Peyer's patch (tissue), 4 donors: ENCODE measurements at regions not wholly inside any gene's neighbourhood (a gene's known extent, or its start where the extent isn't known, plus 50 kb on each side); places are given as distances from the start of the nearest gene placed in this dataset.

ENCODE experiments used
- DNase-seq, 3 donors: peaks; one replicate each; pipeline ENCODE4 v3.0.0-alpha.2; 2017 to 2019
- H3K27ac ChIP-seq, 4 donors: fragments of 200-600 bp; sonication (generic); one replicate each; pipeline ENCODE4 v1.5.1; 2016 to 2019
- H3K27me3 ChIP-seq, 2 donors: fragments of 200-600 bp; sonication (generic); one replicate each; pipeline ENCODE4 v1.5.1; 2019
- H3K36me3 ChIP-seq, 3 donors: fragments of 200-600 bp; sonication (generic); one replicate each; pipeline ENCODE4 v1.5.1; 2016 to 2019
- H3K4me1 ChIP-seq, 4 donors: fragments of 200-600 bp; sonication (generic); one replicate each; pipeline ENCODE4 v1.5.1; 2016 to 2019
- H3K4me3 ChIP-seq, 4 donors: fragments of 200-600 bp; sonication (generic); 1 replicate in 3 of 4; 2 replicates in 1 of 4; pipeline ENCODE4 v1.5.1; 2016 to 2019; ENCODE audit warnings: mild to moderate bottlenecking in 1 of 4
- H3K9me3 ChIP-seq, 4 donors: fragments of 200-600 bp; sonication (generic); one replicate each; pipeline ENCODE4 v1.5.1; 2016 to 2019; ENCODE audit warnings: mild to moderate bottlenecking in 1 of 4
- CTCF ChIP-seq, 6 experiments: fragments of 450-650 bp in 4 of 6; fragments of 200-600 bp in 2 of 6; sonication (generic) in 1 of 6; IDR thresholded peaks; one replicate each; pipeline ENCODE4 v1.5.1; 2017 to 2019; ENCODE audit warnings: antibody characterized with exemption in 6 of 6, mild to moderate bottlenecking in 3 of 6, moderate library complexity in 1 of 6
- POLR2A ChIP-seq, 2 donors: fragments of 450-650 bp; IDR thresholded peaks; one replicate each; pipeline ENCODE4 v1.5.1; 2017; ENCODE audit warnings: antibody characterized with exemption in 2 of 2, mild to moderate bottlenecking in 2 of 2, moderate library complexity in 2 of 2

GRCh38 chr3:113070072-113070640, 79.4 kb downstream of the GTPBP8 start:
- no peak overlapping the region for H3K4me3 ChIP-seq
- DNase-seq: no peak
- TF ChIP-seq POLR2A (IDR thresholded peaks at IDR 0.05) (no peak), CTCF (IDR thresholded peaks at IDR 0.05) (no peak)
- H3K9me3 ChIP-seq: no peaks in the 10 kb centered on the region
- no peaks in the 10 kb centered on the region for H3K27me3 ChIP-seq
- no peaks in the 10 kb centered on the region for H3K4me1 ChIP-seq
- H3K36me3 ChIP-seq: no peaks in the 10 kb centered on the region
- no peak overlapping the region for H3K27ac ChIP-seq

- H3K4me1 ChIP-seq: no peaks in the 10 kb centered on the region
- no peak overlapping the region for H3K4me3 ChIP-seq
- no peak overlapping the region for H3K27ac ChIP-seq
- H3K27me3 ChIP-seq: no peaks in the 10 kb centered on the region
- H3K9me3 ChIP-seq: no peaks in the 10 kb centered on the region
- DNase-seq: no peak
- H3K36me3 ChIP-seq: no peaks in the 10 kb centered on the region
- TF ChIP-seq POLR2A (IDR thresholded peaks at IDR 0.05): no peak
- TF ChIP-seq CTCF (IDR thresholded peaks at IDR 0.05): no peak
Observed at GRCh38 chr3:113070681-113071113, 79.9 kb downstream of the GTPBP8 start.

GRCh38 chr3:113075588-113075987, 84.8 kb downstream of the GTPBP8 start:
- no peaks in the 10 kb centered on the region for H3K9me3 ChIP-seq
- no peaks in the 10 kb centered on the region for H3K27me3 ChIP-seq
- no peaks in the 10 kb centered on the region for H3K4me1 ChIP-seq
- H3K4me3 ChIP-seq: no peak overlapping the region
- H3K36me3 ChIP-seq: no peaks in the 10 kb centered on the region
- no peak overlapping the region for H3K27ac ChIP-seq
- TF ChIP-seq POLR2A (IDR thresholded peaks at IDR 0.05) (no peak), CTCF (IDR thresholded peaks at IDR 0.05) (no peak)
- no peak for DNase-seq

- no peak for DNase-seq
- H3K36me3 ChIP-seq: no peaks in the 10 kb centered on the region
- peak overlapping the region in 1 of 4 donors; percentile 10 for H3K4me3 ChIP-seq
- H3K27me3 ChIP-seq: no peaks in the 10 kb centered on the region
- no peaks in the 10 kb centered on the region for H3K9me3 ChIP-seq
- TF ChIP-seq POLR2A (IDR thresholded peaks at IDR 0.05): no peak
- TF ChIP-seq CTCF (IDR thresholded peaks at IDR 0.05): no peak
- H3K27ac ChIP-seq: peak overlapping the region in 1 of 4 donors; percentile 43
- H3K4me1 ChIP-seq: no peaks in the 10 kb centered on the region
Observed at GRCh38 chr3:113079218-113079961, 88.6 kb downstream of the GTPBP8 start.

- no peak overlapping the region for H3K27ac ChIP-seq
- H3K9me3 ChIP-seq: no peaks in the 10 kb centered on the region
- H3K27me3 ChIP-seq: no peaks in the 10 kb centered on the region
- H3K36me3 ChIP-seq: no peaks in the 10 kb centered on the region
- H3K4me1 ChIP-seq: no peaks in the 10 kb centered on the region
- TF ChIP-seq POLR2A (IDR thresholded peaks at IDR 0.05) (no peak), CTCF (IDR thresholded peaks at IDR 0.05) (no peak)
- no peak overlapping the region for H3K4me3 ChIP-seq
- peak in 1 of 3 donors; percentile 57 for DNase-seq
Observed at GRCh38 chr3:113084777-113085176, 94.0 kb downstream of the GTPBP8 start.
